ENCODE measurements at regions not wholly inside any gene's neighbourhood (a gene's known extent, or its start where the extent isn't known, plus 50 kb on each side); places are given as distances from the start of the nearest gene placed in this dataset.
"Not testable (repeated sequence)": the region's sequence is repeated elsewhere in the genome, so short reads cannot be mapped to it uniquely, and the experiment has no call there.

DNA sequence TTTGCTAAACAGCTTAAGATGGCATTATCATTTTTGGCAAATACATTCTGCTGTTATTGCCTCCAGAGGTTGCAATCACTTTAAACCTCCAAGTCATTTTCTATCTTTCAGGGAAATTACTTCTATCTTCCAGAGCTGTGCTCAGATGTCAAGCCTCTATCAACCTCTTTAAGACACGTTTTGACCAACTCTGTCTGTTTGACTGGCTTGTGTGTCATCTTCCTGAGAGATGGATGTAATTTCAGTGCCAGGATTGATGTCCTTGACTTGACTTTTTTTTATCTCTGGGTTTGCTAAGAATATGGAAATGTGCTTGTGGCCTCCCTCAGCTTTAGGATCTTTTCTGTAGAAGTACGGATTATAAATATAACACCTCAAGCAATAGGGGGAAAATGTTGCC is 263.4 kb downstream of the GLUD2 start:
- no peak for DNase-seq (ENCODE audit: low spot score in 2 of 2)
- Mint-ChIP-seq H3K27ac (no peak overlapping the region), H3K4me1 (peaks cover 11% of the 10 kb centered on the region), H3K36me3 (peaks cover 7% of the 10 kb centered on the region), H3K9me3 (no peaks in the 10 kb centered on the region), H3K4me3 (no peak overlapping the region)
- ATAC-seq, result no peak

DNA sequence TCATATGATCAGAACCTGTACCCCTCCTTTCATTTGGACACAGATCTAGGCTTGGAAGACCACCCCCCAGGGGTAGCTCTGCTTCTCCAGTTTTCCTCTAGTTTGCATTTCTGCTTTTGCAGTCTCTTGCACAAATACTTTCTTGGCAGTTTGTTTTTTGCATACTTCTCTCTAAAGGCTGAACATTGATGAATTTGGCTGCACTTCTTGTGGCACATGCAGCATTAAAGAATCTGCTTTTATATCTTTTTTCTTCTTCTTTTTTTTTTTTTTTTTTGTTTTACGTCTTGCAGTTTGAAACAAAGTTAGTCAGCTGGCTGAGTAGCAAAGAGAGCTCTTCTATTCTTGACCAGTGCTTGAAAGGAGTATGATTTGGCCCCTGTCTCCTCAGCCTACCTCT is 273.0 kb downstream of the GLUD2 start:
- Mint-ChIP-seq H3K27ac (no peak overlapping the region), H3K4me3 (no peak overlapping the region), H3K4me1 (no peaks in the 10 kb centered on the region), H3K36me3 (no peaks in the 10 kb centered on the region), H3K9me3 (no peaks in the 10 kb centered on the region)
- ATAC-seq (no peak), DNase-seq (ENCODE audit: low spot score in 2 of 2) (no peak)

DNA sequence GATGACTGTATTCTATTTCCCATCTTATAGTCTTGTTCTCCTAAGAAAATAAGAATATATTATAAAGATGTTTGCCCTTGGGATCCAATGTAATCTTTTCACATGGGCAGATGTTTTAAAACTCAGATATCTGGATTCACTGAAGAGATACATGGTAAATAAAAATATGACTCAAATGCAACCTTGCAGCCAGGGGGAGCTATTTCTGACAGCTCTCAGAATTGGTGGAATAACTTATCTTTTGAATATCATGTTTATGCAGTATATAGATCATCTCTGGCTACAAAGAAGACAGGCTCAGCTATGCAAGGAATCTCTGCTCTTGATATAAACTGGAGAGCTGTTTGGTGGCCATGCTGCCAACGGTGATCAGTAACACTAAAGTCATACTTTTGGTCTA is 274.7 kb downstream of the GLUD2 start:
- DNase-seq (ENCODE audit: low spot score in 2 of 2) (no peak), ATAC-seq (no peak)
- Mint-ChIP-seq H3K36me3 (no peaks in the 10 kb centered on the region), H3K4me1 (no peaks in the 10 kb centered on the region), H3K27ac (no peak overlapping the region), H3K9me3 (no peaks in the 10 kb centered on the region), H3K4me3 (no peak overlapping the region)

DNA sequence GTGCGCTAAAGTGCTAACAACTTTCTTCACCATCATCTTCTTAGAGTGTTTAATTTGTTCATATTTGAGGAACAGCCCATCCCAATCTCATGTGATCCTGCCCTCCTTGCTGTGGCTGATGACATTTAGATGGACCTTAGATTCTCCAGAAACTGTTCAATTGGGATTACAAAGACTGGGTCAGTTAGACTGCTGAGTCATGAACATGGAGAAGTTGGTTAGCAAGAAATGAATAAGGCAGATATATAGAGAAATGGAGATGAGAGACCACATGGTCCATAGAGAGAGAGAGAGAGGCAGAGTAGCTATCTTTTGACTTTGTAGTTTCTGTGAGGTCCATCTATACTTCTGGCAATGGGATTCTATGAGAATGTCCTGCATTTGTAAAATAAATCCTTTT is 275.9 kb downstream of the GLUD2 start:
- ATAC-seq (no peak), DNase-seq (ENCODE audit: low spot score in 2 of 2) (no peak)
- H3K27ac Mint-ChIP-seq, result no peak overlapping the region
- no peaks in the 10 kb centered on the region for H3K36me3 Mint-ChIP-seq
- no peak overlapping the region for H3K4me3 Mint-ChIP-seq
- no peaks in the 10 kb centered on the region for H3K4me1 Mint-ChIP-seq
- H3K9me3 Mint-ChIP-seq, result no peaks in the 10 kb centered on the region

DNA sequence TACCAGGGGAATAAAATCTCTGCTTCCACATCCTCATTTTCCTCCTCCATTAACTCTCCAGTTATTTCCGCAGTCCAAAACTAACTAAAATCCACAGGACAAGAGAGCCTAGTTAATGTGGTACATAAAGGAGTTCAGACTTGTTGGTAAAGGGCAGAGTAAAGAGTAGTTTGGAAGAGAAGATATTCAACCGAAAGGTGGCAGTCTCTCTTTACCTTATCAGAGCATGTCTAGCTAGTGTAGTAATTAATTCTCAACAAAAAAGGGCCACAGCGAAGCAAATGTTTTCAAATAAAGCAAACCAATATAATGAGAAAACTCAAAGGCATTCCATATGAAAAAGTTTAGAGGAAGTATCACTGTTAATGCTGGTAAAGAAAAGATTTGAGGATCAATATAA is 286.5 kb downstream of the GLUD2 start:
- H3K27ac Mint-ChIP-seq, result no peak overlapping the region
- DNase-seq (ENCODE audit: low spot score in 2 of 2) (no peak), ATAC-seq (no peak)
- H3K4me1 Mint-ChIP-seq, result no peaks in the 10 kb centered on the region
- H3K36me3 Mint-ChIP-seq, result no peaks in the 10 kb centered on the region
- H3K4me3 Mint-ChIP-seq, result no peak overlapping the region
- no peaks in the 10 kb centered on the region for H3K9me3 Mint-ChIP-seq

DNA sequence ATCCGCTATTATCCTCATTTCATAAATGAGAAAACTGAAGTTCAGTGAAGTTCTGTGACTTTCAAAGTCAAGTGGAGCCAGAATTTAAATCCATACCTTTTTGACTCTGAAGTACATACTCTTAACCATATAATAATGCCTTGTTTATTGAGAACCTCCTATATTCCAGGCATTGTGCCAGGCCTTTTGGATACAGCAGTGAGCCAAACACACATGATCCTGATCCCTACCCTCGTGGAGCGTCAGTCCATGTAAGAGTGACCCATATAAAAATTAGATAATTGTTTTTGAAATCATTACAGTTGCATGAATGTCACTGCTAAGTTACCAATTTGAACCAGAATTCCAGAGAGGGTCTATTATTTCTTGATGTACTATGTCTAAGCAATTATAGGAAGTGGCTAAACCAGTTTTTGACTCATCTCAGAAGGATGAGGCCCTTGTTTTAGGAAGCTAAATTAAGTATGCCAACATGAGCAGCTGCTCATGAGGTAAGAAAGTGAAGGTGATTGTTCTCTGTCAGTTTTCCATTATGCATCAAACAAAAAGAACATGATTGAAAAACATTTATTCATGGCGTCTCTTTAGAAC is 289.5 kb downstream of the GLUD2 start:
- Mint-ChIP-seq H3K36me3 (no peaks in the 10 kb centered on the region), H3K4me1 (no peaks in the 10 kb centered on the region), H3K4me3 (no peak overlapping the region), H3K9me3 (no peaks in the 10 kb centered on the region), H3K27ac (no peak overlapping the region)
- DNase-seq (ENCODE audit: low spot score in 2 of 2) (no peak), ATAC-seq (no peak)

DNA sequence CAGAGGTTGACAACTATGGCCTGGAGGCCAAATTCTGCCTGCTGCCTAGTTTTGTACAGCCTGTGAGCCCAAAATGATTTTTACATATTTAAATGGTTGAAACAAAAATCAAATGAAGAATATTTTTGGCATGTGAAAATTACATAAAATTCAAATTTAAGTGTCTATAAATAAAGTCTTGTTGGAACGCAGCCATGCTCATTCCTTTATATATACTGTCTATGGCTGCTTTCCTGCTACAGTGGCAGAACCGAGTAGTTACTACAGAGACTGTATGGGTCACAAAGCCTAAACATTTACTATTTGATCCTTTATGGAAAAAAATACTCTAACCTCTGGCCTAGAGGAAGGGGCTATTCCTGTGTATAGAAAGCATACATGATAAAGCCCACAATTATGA is 290.4 kb downstream of the GLUD2 start:
- H3K36me3 Mint-ChIP-seq, result no peaks in the 10 kb centered on the region
- no peak overlapping the region for H3K27ac Mint-ChIP-seq
- no peaks in the 10 kb centered on the region for H3K4me1 Mint-ChIP-seq
- DNase-seq (ENCODE audit: low spot score in 2 of 2) (no peak), ATAC-seq (no peak)
- no peak overlapping the region for H3K4me3 Mint-ChIP-seq
- no peaks in the 10 kb centered on the region for H3K9me3 Mint-ChIP-seq

DNA sequence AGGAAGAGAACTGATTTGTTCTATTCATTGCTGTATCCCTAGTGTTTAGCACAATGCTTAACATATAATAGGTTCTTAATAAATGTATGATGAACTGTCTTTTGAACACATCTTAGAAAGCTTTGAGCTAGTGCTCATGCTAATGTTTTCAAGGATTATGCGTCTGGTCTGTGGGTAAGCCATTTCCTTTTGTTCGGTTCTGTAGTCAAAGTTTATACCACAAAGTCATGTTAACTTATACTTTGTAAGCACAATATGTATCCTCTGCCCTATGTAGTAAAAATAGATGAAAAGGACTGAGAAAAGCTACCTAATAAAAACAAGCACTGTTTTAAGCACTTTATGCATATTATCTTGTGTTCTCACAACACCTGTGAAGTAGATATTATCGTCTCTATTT is 301.9 kb downstream of the GLUD2 start:
- no peak for ATAC-seq
- no peak overlapping the region for H3K27ac Mint-ChIP-seq
- no peaks in the 10 kb centered on the region for H3K36me3 Mint-ChIP-seq
- H3K4me1 Mint-ChIP-seq, result no peaks in the 10 kb centered on the region
- no peak for DNase-seq (ENCODE audit: low spot score in 2 of 2)
- H3K4me3 Mint-ChIP-seq, result no peak overlapping the region
- H3K9me3 Mint-ChIP-seq, result peaks cover 5% of the 10 kb centered on the region

DNA sequence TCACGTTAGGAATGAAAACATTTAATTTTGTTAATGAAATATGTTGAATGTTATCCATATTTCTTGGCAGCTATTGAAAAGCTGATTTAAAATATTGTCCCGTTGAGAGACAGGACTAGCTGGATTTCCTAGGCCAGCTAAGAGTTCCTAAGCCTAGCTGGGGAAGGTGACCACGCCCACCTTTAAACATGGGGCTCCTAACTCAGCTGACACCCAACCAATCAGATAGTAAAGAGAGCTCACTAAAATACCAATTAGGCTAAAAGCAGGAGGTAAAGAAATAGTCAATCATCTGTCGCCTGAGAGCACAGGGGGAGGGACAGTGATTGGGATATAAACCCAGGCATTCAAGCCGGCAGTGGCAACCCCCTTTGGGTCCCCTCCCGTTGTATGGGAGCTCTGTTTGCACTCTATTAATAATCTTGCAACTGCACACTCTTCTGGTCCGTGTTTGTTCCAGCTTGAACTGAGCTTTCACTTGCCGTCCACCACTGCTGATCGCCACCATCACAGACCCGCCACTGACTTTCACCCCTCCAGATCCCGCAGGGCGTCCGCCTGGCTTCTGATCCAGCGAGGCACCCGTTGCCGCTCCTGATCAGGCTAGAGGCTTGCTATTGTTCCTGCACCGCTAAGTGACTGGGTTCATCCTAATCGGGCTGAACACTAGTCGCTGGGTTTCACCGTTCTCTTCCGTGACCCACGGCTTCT is 308.9 kb downstream of the GLUD2 start:
- Mint-ChIP-seq H3K4me3 (no peak overlapping the region), H3K36me3 (no peaks in the 10 kb centered on the region), H3K4me1 (no peaks in the 10 kb centered on the region), H3K27ac (no peak overlapping the region), H3K9me3 (no peaks in the 10 kb centered on the region)
- DNase-seq (ENCODE audit: low spot score in 2 of 2) (no peak), ATAC-seq (no peak)

DNA sequence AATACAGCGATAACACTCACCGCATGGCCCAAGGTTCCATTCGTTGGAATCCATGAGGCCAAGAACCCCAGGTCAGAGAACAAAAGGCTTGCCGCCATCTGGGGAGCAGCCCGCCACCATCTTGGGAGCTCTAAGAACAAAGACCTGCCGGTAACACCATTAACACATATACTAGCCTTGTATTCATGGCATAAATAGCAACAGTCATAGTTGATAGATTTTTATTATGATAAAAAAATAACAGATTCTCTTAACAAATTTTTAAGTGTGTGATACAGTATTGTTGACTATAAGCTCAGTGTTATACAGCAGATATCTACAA is 309.4 kb downstream of the GLUD2 start:
- ATAC-seq, result no peak
- Mint-ChIP-seq H3K36me3 (no peaks in the 10 kb centered on the region), H3K27ac (no peak overlapping the region), H3K4me3 (no peak overlapping the region), H3K4me1 (no peaks in the 10 kb centered on the region), H3K9me3 (no peaks in the 10 kb centered on the region)
- DNase-seq (ENCODE audit: low spot score in 2 of 2), result no peak

DNA sequence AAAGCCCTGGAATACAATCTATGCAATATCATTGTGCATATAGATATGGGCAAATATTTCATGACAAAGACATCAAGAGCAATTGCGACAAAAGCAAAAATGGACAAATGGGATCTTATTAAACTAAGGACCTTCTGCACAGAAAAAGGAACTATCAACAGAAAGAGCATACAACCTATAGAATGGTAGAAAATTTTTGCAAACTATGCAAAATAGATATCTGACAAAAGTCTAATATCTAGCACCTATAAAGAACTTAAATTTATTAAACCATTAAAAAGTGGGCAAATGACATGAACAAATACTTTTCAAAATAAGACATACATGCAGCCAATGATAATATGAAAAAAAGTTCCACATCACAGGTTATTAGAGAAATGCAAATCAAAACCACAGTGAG is 312.9 kb downstream of the GLUD2 start:
- H3K36me3 Mint-ChIP-seq, result no peaks in the 10 kb centered on the region
- no peak for DNase-seq (ENCODE audit: low spot score in 2 of 2)
- H3K27ac Mint-ChIP-seq, result no peak overlapping the region
- H3K4me1 Mint-ChIP-seq, result no peaks in the 10 kb centered on the region
- H3K9me3 Mint-ChIP-seq, result no peaks in the 10 kb centered on the region
- no peak overlapping the region for H3K4me3 Mint-ChIP-seq
- ATAC-seq, result no peak

DNA sequence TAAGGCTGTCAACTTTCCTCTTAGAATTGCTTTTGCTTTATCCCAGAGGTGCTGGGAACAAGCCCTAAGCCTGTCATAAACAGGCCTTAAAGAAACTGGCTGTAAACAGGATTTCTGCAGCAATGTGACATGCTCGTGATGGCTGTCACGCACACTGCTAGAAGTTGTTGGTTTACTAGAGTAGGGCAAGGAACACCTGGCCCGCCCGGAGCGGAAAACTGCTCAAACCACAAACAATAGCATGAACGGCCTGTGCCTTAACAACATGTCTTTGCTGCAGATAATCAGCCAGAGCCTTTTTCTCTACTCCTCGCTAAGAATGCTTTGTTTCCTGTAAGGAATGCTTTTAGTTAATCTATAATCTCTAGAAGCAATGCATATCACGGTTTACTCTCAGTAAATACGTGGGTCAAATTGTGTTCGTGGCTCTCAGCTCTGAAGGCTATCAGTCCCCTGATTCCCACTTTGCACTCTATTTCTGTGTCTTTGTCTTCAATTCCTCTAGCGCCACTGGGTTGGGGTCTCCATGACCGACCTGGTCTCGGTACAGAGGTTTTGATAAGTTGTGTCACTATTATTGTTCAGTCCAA is 318.3 kb downstream of the GLUD2 start:
- no peaks in the 10 kb centered on the region for H3K9me3 Mint-ChIP-seq
- no peaks in the 10 kb centered on the region for H3K4me1 Mint-ChIP-seq
- DNase-seq (ENCODE audit: low spot score in 2 of 2) (no peak), ATAC-seq (no peak)
- H3K36me3 Mint-ChIP-seq, result no peaks in the 10 kb centered on the region
- no peak overlapping the region for H3K27ac Mint-ChIP-seq
- no peak overlapping the region for H3K4me3 Mint-ChIP-seq

DNA sequence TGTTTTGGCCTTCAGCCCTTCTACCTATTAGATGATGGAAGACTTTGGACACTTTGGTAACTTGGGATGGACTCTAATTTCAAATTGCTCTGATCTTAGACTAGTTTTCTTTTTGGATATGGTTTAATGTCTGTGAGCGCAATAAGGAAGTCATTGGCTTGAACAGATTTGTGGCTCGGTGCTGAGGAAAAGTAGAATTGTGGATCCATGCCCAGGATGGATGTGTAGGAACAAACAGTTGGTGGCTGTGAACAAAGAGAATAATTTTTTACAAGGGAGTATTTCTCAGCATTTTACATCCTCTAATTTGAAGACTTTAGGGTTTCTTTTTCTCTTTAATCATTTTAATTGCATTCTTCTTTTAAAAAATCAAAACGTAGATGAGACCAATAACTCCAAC is 327.1 kb downstream of the GLUD2 start:
- Mint-ChIP-seq H3K4me1 (no peaks in the 10 kb centered on the region), H3K36me3 (no peaks in the 10 kb centered on the region), H3K4me3 (no peak overlapping the region), H3K27ac (no peak overlapping the region), H3K9me3 (no peaks in the 10 kb centered on the region)
- DNase-seq (ENCODE audit: low spot score in 2 of 2) (no peak), ATAC-seq (no peak)

DNA sequence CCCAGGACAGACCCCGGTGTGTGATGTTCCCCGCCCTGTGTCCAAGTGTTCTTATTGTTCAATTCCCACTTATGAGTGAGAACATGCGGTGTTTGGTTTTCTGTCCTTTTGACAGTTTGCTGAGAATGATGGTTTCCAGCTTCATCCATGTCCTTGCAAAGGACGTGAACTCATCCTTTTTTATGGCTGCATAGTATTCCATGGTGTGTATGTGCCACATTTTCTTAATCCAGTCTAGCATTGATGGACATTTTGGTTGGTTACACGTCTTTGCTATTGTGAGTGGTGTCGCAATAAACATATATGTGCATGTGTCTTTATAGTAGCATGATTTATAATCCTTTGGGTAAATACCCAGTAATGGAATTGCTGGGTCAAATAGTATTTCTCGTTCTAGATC is 334.5 kb downstream of the GLUD2 start:
- H3K4me1 Mint-ChIP-seq; ATAC-seq; H3K9me3 Mint-ChIP-seq; H3K27ac Mint-ChIP-seq; H3K4me3 Mint-ChIP-seq; DNase-seq (ENCODE audit: low spot score in 2 of 2); H3K36me3 Mint-ChIP-seq: not testable (repeated sequence)

DNA sequence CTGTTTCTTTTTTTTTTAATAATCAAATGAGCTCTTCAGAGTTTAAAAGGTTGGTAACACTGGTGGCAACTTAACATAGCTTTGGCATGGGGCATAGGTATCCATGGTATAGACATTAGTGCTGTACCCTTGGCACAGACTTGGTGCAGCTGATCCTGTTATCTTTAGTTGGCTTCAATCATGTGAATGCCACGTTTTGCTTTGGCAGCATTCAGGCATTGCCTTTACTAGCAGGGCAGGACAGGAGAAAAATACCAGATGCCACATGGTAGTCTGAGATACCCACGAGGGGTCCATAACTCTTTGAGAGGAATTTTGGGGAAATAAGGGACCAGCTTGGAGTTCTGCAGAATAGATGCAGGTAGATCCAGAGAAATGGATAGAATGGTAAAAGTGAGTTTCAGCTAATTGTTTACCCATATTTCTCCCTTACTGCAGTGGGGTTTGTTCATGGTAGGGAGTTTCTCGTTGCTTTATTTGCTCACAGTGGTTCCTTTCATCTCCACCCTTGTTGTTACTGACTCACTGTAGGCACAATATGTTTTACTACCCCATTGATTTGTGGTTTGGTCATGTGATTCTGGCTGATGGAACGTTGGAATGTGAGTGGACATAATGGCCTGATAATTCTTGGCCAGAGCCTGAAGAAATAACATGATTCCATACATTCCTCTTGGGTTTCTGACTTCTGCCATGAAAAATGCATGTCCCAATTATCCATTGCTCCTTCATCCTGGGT is 342.7 kb downstream of the GLUD2 start:
- H3K9me3 Mint-ChIP-seq, result peaks cover 3% of the 10 kb centered on the region
- ATAC-seq, result no peak
- no peaks in the 10 kb centered on the region for H3K36me3 Mint-ChIP-seq
- H3K27ac Mint-ChIP-seq, result no peak overlapping the region
- no peak for DNase-seq (ENCODE audit: low spot score in 2 of 2)
- no peaks in the 10 kb centered on the region for H3K4me1 Mint-ChIP-seq
- no peak overlapping the region for H3K4me3 Mint-ChIP-seq

DNA sequence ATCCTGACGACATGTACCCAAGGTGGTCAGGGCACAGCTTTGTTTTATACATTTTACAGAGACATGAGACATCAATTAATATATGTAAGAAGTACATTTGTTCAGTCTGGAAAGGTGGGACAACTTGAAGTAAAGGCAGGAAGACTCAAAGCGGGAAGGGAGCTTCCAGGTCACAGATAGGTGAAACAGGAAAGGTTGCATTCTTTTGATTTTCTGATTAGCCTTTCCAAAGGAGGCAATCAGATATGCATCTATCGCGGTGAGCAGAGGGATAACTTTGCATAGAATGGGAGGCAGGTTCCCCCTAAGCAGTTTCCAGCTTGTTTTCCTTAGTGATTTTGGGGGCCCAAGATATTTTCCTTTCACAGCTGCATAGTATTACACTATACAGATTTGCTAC is 358.4 kb downstream of the GLUD2 start:
- no peaks in the 10 kb centered on the region for H3K36me3 Mint-ChIP-seq
- H3K9me3 Mint-ChIP-seq, result no peaks in the 10 kb centered on the region
- no peak overlapping the region for H3K27ac Mint-ChIP-seq
- ATAC-seq, result no peak
- no peaks in the 10 kb centered on the region for H3K4me1 Mint-ChIP-seq
- no peak overlapping the region for H3K4me3 Mint-ChIP-seq
- DNase-seq (ENCODE audit: low spot score in 2 of 2), result no peak

Data from stimulated activated effector memory CD8-positive, alpha-beta T cell treated with anti-CD3 and anti-CD28 coated beads, Interleukin-12 subunit alpha, Interleukin-12 subunit beta, amount 100 ng/mL, for 72 hours (primary cell).